Loucy (cell line): ENCODE measurements at regions not wholly inside any gene's neighbourhood (a gene's known extent, or its start where the extent isn't known, plus 50 kb on each side); places are given as distances from the start of the nearest gene placed in this dataset.

Experiments
- EZH2phosphoT487 ChIP-seq: fragments of 200-600 bp; IDR thresholded peaks from 2 replicates; pipeline ENCODE4 v1.6.1; 2018; ENCODE audit warnings: antibody characterized with exemption, mild to moderate bottlenecking, moderate library complexity, borderline replicate concordance
- TF ChIP-seq, protein P1 (sequence below): fragments of 200-600 bp; sonication (generic); conservative IDR thresholded peaks from 2 replicates; pipeline ENCODE4 v1.5.1; 2014; ENCODE audit warnings: mild to moderate bottlenecking, antibody characterized with exemption, low read length

DNA sequence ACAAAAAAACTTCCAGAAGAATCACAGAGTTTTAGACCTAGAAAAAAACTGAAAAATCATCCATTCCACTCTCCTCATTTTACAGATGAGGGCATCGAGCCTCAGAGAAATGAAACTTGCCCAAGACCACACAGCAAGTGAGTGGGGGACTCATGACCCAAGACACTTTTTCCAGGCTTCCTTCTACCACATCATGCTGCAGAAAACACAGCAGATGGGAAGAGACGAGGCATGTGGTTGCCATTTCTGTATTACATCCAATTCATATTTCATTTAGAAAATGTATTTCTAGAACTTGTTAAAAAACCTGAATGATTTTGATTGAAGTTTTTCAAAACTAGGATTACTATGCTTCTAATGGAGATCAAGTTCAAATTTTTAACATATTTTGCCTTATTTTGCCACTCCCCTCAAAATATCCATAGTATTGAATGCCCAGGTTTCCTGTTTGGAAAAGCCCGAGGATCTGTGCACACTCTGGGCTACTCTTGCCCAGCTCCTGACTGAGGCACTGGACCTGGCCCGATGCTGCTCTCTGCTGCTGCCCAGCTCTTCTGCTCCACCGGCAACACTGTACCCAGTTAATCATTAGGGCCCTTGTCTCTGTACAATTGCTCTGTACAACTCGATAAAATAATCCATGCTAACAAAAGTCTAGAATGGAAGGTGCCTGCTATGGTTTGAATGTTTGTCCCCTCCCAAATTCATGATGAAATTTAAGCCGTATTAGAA lies 157.4 kb downstream of the EFNB2 start:
- TF ChIP-seq, protein P1, sequence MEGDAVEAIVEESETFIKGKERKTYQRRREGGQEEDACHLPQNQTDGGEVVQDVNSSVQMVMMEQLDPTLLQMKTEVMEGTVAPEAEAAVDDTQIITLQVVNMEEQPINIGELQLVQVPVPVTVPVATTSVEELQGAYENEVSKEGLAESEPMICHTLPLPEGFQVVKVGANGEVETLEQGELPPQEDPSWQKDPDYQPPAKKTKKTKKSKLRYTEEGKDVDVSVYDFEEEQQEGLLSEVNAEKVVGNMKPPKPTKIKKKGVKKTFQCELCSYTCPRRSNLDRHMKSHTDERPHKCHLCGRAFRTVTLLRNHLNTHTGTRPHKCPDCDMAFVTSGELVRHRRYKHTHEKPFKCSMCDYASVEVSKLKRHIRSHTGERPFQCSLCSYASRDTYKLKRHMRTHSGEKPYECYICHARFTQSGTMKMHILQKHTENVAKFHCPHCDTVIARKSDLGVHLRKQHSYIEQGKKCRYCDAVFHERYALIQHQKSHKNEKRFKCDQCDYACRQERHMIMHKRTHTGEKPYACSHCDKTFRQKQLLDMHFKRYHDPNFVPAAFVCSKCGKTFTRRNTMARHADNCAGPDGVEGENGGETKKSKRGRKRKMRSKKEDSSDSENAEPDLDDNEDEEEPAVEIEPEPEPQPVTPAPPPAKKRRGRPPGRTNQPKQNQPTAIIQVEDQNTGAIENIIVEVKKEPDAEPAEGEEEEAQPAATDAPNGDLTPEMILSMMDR: no peak
- TF ChIP-seq EZH2phosphoT487: no peak
